GM12801 (cell line): ENCODE measurements at regions not wholly inside any gene's neighbourhood (a gene's known extent, or its start where the extent isn't known, plus 50 kb on each side); places are given as distances from the start of the nearest gene placed in this dataset.

Experiments
- TF ChIP-seq, protein P1 (sequence below): IDR thresholded peaks from one replicate; pipeline ENCODE4 v1.5.1; 2011; ENCODE audit warnings: control low read depth; ENCODE audit not compliant: insufficient read length; ENCODE audit errors: extremely low read depth

DNA sequence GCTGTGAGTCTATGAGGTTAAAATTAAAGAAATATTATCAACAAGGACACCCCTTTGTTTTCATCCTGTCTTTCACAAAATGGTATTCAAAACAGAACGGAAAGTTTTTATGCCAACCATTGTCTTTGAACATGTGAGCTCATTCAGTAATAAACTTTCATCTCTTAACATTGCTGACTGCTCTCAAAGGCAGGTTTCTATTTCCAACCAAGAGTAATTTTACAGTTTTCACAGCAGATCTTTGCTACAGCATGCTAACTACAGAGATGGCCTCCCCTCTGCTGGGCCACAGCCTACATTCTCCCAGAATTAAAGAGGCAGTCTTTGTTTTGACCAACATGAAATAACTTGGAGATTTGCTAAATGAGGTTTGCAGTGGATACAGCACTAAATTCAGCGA lies 101.5 kb downstream of the DMRT2 start:
- TF ChIP-seq, protein P1, sequence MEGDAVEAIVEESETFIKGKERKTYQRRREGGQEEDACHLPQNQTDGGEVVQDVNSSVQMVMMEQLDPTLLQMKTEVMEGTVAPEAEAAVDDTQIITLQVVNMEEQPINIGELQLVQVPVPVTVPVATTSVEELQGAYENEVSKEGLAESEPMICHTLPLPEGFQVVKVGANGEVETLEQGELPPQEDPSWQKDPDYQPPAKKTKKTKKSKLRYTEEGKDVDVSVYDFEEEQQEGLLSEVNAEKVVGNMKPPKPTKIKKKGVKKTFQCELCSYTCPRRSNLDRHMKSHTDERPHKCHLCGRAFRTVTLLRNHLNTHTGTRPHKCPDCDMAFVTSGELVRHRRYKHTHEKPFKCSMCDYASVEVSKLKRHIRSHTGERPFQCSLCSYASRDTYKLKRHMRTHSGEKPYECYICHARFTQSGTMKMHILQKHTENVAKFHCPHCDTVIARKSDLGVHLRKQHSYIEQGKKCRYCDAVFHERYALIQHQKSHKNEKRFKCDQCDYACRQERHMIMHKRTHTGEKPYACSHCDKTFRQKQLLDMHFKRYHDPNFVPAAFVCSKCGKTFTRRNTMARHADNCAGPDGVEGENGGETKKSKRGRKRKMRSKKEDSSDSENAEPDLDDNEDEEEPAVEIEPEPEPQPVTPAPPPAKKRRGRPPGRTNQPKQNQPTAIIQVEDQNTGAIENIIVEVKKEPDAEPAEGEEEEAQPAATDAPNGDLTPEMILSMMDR, result no peak

DNA sequence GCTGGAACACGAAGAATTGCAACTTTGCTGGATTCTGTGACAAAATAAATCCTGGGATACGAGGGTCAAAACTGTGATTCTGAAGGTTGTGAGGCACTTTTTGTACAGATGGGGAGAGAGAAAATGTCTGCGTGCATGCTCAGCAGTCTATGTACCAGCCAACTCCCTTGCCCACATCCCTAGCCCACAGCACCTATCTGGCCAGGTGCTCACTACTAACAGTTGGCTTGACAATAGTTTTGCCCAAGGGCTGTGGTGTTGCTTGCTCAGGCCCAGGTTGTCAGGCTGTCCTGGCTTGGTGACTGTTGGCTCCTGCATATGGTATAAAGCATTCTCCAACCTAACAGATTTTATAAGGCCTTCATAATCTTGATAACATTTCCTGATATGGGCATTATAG lies 102.0 kb downstream of the DMRT2 start:
- TF ChIP-seq, protein P1, result no peak

DNA sequence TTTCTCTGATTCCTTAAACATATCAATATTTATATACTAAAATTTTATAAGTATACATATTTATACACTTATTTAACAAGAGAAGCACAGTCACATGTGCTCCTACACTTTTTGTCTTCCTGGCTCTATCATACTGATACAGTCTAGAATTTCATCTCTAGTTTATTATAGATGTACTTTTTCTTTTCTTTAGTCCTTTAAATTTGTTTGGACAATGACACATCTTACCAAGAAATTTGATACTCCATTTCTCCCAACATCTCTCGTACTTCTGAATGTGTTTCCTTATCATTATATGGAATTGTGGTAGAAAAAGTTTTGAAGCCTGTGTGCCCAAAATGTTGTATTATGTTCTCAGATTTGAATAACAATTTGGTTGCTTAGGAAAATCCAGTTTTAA lies 104.6 kb downstream of the DMRT2 start:
- TF ChIP-seq, protein P1, result no peak

DNA sequence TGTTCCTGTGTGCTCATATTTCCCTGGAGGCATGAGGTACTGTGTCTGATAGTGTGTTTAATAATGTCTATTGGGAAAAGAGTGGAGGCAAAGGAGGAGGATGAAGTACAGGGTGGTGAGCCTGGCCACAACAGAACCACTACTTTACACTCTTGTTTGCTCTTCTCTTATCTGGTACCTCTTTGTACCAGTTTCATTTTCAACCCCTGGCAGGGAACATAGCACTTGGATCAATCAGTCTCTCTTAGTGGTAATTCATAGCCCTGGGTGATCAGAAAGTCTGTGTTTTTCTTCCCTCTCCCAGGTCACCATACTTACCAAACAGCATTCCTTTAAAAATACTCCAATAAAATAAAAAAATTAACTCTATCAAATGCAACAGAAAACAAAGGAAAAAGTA lies 105.4 kb downstream of the DMRT2 start:
- TF ChIP-seq, protein P1, result no peak

DNA sequence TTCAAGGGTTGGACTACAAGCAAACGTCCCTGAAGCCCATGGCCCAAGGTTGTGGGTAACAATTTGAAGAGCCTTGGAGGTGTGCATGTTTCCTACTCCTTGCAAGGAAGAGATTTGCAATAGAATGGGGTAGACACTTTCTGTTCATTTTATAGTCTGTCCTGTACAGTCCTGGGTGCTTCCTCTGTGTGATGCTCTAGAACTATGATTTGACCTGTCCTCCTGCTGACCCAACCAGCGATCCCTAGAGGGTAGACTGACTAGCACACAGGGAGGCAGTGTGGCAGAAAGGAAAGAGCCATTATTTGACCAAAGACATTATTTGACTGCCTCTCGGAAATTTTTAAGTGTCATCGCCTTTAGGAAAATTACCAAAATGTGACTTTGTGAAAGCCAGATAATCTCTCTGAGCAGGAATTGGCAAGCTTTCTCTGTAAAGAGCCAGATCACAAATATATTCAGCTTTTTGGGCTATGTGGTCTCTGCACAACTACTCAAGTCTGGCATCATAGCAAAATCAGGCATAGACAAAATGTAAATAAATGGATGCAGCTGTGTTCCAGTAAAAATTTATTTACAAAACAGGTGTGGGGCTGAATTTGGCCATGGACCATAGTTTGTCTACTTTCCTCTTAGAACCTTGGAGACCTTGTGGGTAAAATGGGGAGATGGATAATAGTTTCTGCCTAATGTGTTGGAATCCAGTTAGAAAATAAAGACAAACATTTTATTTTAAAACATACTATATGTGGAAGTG lies 106.8 kb downstream of the DMRT2 start:
- TF ChIP-seq, protein P1, result no peak

DNA sequence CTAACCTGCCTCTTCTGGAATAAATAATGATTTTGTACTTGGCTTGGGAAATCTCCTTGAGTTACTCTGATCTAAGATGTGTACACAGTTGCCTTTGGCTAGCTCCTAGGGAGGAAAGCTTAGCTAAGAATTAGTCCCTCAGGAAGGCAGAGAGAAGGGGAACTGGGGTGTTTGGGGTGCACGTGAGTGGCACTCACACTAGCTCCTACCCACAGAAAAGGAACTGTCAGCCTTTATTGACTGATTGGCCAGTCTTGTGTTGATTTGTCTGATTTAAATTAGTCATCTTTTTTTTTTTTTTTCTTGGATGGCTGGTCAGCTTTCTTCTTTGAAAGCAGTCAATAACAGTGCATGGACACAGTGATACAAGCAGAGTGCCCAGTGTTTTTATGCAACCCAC lies 107.7 kb downstream of the DMRT2 start:
- TF ChIP-seq, protein P1, result no peak

DNA sequence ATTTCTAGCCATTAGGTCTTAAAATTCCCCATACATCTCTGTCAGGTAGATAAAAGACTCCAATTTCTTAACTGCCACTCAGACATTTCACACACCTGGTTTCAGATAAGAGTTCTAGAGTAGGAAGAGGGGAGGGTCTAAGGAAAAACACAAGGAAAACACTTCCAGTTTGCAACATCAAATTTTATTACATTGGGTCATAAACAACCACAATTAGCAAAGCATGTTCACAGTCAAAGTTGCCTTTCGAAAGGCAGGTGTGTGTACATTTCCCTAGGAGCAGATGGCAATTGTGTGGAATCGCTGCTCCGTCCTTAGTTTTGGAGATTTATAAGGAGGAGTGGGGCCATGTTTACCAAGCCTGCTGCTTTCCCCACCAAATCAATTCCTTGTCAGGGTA lies 120.8 kb downstream of the DMRT2 start:
- TF ChIP-seq, protein P1, result no peak
